ENCODE measurements at regions not wholly inside any gene's neighbourhood (a gene's known extent, or its start where the extent isn't known, plus 50 kb on each side); places are given as distances from the start of the nearest gene placed in this dataset.

GRCh38 chr4:20331642-20332041, 79.9 kb downstream of the SLIT2 start:
- H3K27me3 Mint-ChIP-seq (ENCODE audit: low read depth) = no peaks in the 10 kb centered on the region
- DNase-seq = no peak
- H3K4me1 Mint-ChIP-seq (ENCODE audit: low read depth) = no peaks in the 10 kb centered on the region
- no peak overlapping the region for H3K4me3 Mint-ChIP-seq
- CTCF ChIA-PET = no interaction called here
- no peaks in the 10 kb centered on the region for H3K9me3 Mint-ChIP-seq
- no peak overlapping the region for H3K27ac Mint-ChIP-seq
- no peaks in the 10 kb centered on the region for H3K36me3 Mint-ChIP-seq (ENCODE audit: low read depth)
- intact Hi-C loops (cut with micrococcal nuclease) = no loop called here

GRCh38 chr4:20333141-20333715, 81.5 kb downstream of the SLIT2 start:
- no peak overlapping the region for H3K27ac Mint-ChIP-seq
- intact Hi-C loops (cut with micrococcal nuclease) = no loop called here
- DNase-seq = no peak
- CTCF ChIA-PET = no interaction called here
- no peaks in the 10 kb centered on the region for H3K36me3 Mint-ChIP-seq (ENCODE audit: low read depth)
- H3K4me3 Mint-ChIP-seq = no peak overlapping the region
- H3K4me1 Mint-ChIP-seq (ENCODE audit: low read depth) = no peaks in the 10 kb centered on the region
- H3K27me3 Mint-ChIP-seq (ENCODE audit: low read depth) = no peaks in the 10 kb centered on the region
- peaks cover 2% of the 10 kb centered on the region for H3K9me3 Mint-ChIP-seq

GRCh38 chr4:20337261-20337664, 85.6 kb downstream of the SLIT2 start:
- Mint-ChIP-seq H3K36me3 (ENCODE audit: low read depth) (no peaks in the 10 kb centered on the region), H3K27me3 (ENCODE audit: low read depth) (no peaks in the 10 kb centered on the region), H3K4me1 (ENCODE audit: low read depth) (no peaks in the 10 kb centered on the region), H3K27ac (no peak overlapping the region), H3K4me3 (no peak overlapping the region), H3K9me3 (peaks cover 2% of the 10 kb centered on the region)
- no peak for DNase-seq
- CTCF ChIA-PET = no interaction called here
- intact Hi-C loops (cut with micrococcal nuclease) = no loop called here

GRCh38 chr4:20338841-20339240, 87.1 kb downstream of the SLIT2 start:
- no peak overlapping the region for H3K4me3 Mint-ChIP-seq
- DNase-seq = no peak
- H3K4me1 Mint-ChIP-seq (ENCODE audit: low read depth) = no peaks in the 10 kb centered on the region
- peaks cover 2% of the 10 kb centered on the region for H3K9me3 Mint-ChIP-seq
- CTCF ChIA-PET = no interaction called here
- no peaks in the 10 kb centered on the region for H3K36me3 Mint-ChIP-seq (ENCODE audit: low read depth)
- no peaks in the 10 kb centered on the region for H3K27me3 Mint-ChIP-seq (ENCODE audit: low read depth)
- H3K27ac Mint-ChIP-seq = no peak overlapping the region
- intact Hi-C loops (cut with micrococcal nuclease) = no loop called here

- intact Hi-C loops (cut with micrococcal nuclease) = no loop called here
- Mint-ChIP-seq H3K27ac (no peak overlapping the region), H3K4me3 (no peak overlapping the region), H3K36me3 (ENCODE audit: low read depth) (no peaks in the 10 kb centered on the region), H3K27me3 (ENCODE audit: low read depth) (no peaks in the 10 kb centered on the region), H3K4me1 (ENCODE audit: low read depth) (no peaks in the 10 kb centered on the region), H3K9me3 (peaks cover 2% of the 10 kb centered on the region)
- DNase-seq = no peak
- CTCF ChIA-PET = interaction anchor here (0.6 kb wide), 1 partner anchor 1199 kb away, joined by 5 read pairs; no protein-coding TSS in a partner anchor
Observed at GRCh38 chr4:20341134-20341738, 89.5 kb downstream of the SLIT2 start.

GRCh38 chr4:20347531-20347930, 95.8 kb downstream of the SLIT2 start:
- intact Hi-C loops (cut with micrococcal nuclease) = no loop called here
- Mint-ChIP-seq H3K27me3 (ENCODE audit: low read depth) (no peaks in the 10 kb centered on the region), H3K9me3 (no peaks in the 10 kb centered on the region), H3K27ac (no peak overlapping the region), H3K36me3 (ENCODE audit: low read depth) (no peaks in the 10 kb centered on the region), H3K4me1 (ENCODE audit: low read depth) (no peaks in the 10 kb centered on the region), H3K4me3 (no peak overlapping the region)
- CTCF ChIA-PET = no interaction called here
- no peak for DNase-seq

- intact Hi-C loops (cut with micrococcal nuclease) = no loop called here
- no peak for DNase-seq
- Mint-ChIP-seq H3K27me3 (ENCODE audit: low read depth) (no peaks in the 10 kb centered on the region), H3K36me3 (ENCODE audit: low read depth) (no peaks in the 10 kb centered on the region), H3K4me3 (no peak overlapping the region), H3K4me1 (ENCODE audit: low read depth) (no peaks in the 10 kb centered on the region), H3K27ac (no peak overlapping the region), H3K9me3 (no peaks in the 10 kb centered on the region)
- CTCF ChIA-PET = no interaction called here
Observed at GRCh38 chr4:20348411-20348810, 96.7 kb downstream of the SLIT2 start.

- Mint-ChIP-seq H3K4me1 (ENCODE audit: low read depth) (no peaks in the 10 kb centered on the region), H3K36me3 (ENCODE audit: low read depth) (no peaks in the 10 kb centered on the region), H3K9me3 (no peaks in the 10 kb centered on the region), H3K27me3 (ENCODE audit: low read depth) (no peaks in the 10 kb centered on the region), H3K27ac (no peak overlapping the region), H3K4me3 (no peak overlapping the region)
- no peak for DNase-seq
- intact Hi-C loops (cut with micrococcal nuclease) = no loop called here
- CTCF ChIA-PET = no interaction called here
Observed at GRCh38 chr4:20351360-20352162, 99.9 kb downstream of the SLIT2 start.

- no peaks in the 10 kb centered on the region for H3K36me3 Mint-ChIP-seq (ENCODE audit: low read depth)
- intact Hi-C loops (cut with micrococcal nuclease) = no loop called here
- no peak overlapping the region for H3K4me3 Mint-ChIP-seq
- no peaks in the 10 kb centered on the region for H3K9me3 Mint-ChIP-seq
- H3K4me1 Mint-ChIP-seq (ENCODE audit: low read depth) = no peaks in the 10 kb centered on the region
- H3K27me3 Mint-ChIP-seq (ENCODE audit: low read depth) = no peaks in the 10 kb centered on the region
- no peak for DNase-seq
- CTCF ChIA-PET = no interaction called here
- no peak overlapping the region for H3K27ac Mint-ChIP-seq
Observed at GRCh38 chr4:20352163-20352431, 100.4 kb downstream of the SLIT2 start.

GRCh38 chr4:20353646-20354045, 101.9 kb downstream of the SLIT2 start:
- Mint-ChIP-seq H3K36me3 (ENCODE audit: low read depth) (no peaks in the 10 kb centered on the region), H3K4me3 (no peak overlapping the region), H3K9me3 (no peaks in the 10 kb centered on the region), H3K27me3 (ENCODE audit: low read depth) (no peaks in the 10 kb centered on the region), H3K4me1 (ENCODE audit: low read depth) (no peaks in the 10 kb centered on the region), H3K27ac (no peak overlapping the region)
- intact Hi-C loops (cut with micrococcal nuclease) = no loop called here
- no peak for DNase-seq
- CTCF ChIA-PET = no interaction called here

- Mint-ChIP-seq H3K4me1 (ENCODE audit: low read depth) (no peaks in the 10 kb centered on the region), H3K9me3 (no peaks in the 10 kb centered on the region), H3K36me3 (ENCODE audit: low read depth) (no peaks in the 10 kb centered on the region), H3K27me3 (ENCODE audit: low read depth) (no peaks in the 10 kb centered on the region), H3K27ac (no peak overlapping the region), H3K4me3 (no peak overlapping the region)
- CTCF ChIA-PET = no interaction called here
- intact Hi-C loops (cut with micrococcal nuclease) = no loop called here
- no peak for DNase-seq
Observed at GRCh38 chr4:20354120-20354519, 102.4 kb downstream of the SLIT2 start.

- intact Hi-C loops (cut with micrococcal nuclease) = no loop called here
- DNase-seq = no peak
- Mint-ChIP-seq H3K27ac (no peak overlapping the region), H3K9me3 (no peaks in the 10 kb centered on the region), H3K4me3 (no peak overlapping the region), H3K4me1 (ENCODE audit: low read depth) (no peaks in the 10 kb centered on the region), H3K36me3 (ENCODE audit: low read depth) (no peaks in the 10 kb centered on the region), H3K27me3 (ENCODE audit: low read depth) (no peaks in the 10 kb centered on the region)
- CTCF ChIA-PET = no interaction called here
Observed at GRCh38 chr4:20356565-20356964, 104.9 kb downstream of the SLIT2 start.

GRCh38 chr4:20358110-20358509, 106.4 kb downstream of the SLIT2 start:
- Mint-ChIP-seq H3K36me3 (ENCODE audit: low read depth) (no peaks in the 10 kb centered on the region), H3K27ac (no peak overlapping the region), H3K9me3 (no peaks in the 10 kb centered on the region), H3K4me3 (no peak overlapping the region), H3K27me3 (ENCODE audit: low read depth) (no peaks in the 10 kb centered on the region), H3K4me1 (ENCODE audit: low read depth) (no peaks in the 10 kb centered on the region)
- CTCF ChIA-PET = no interaction called here
- intact Hi-C loops (cut with micrococcal nuclease) = no loop called here
- DNase-seq = no peak
